Astrocyte (in vitro differentiated cells and primary cell): ENCODE measurements at regions not wholly inside any gene's neighbourhood (a gene's known extent, or its start where the extent isn't known, plus 50 kb on each side); places are given as distances from the start of the nearest gene placed in this dataset.
A peak's percentile ranks its signal among the peaks of the same experiment; 100 is the strongest.
"Not testable (repeated sequence)": the region's sequence is repeated elsewhere in the genome, so short reads cannot be mapped to it uniquely, and the experiment has no call there.

Experiments used
- DNase-seq: peaks from one replicate; pipeline ENCODE4 v3.0.0-alpha.2; 2010; ENCODE audit warnings: low read depth
- FAIRE-seq: peaks from 2 replicates; lab custom pipeline; 2011; peaks lifted over from hg19 to GRCh38; lab: Jason Lieb, UNC
- H2AFZ ChIP-seq: 2 replicates; pipeline ENCODE4 v1.6.0; 2012; ENCODE audit warnings: low read depth, low read length, inconsistent platforms
- H3K27ac ChIP-seq: 2 replicates; pipeline ENCODE4 v1.5.1; 2011; ENCODE audit warnings: low read depth, low read length, inconsistent platforms
- H3K27me3 ChIP-seq: 2 replicates; pipeline ENCODE4 v1.6.0; 2011; ENCODE audit warnings: low read length, inconsistent platforms; ENCODE audit not compliant: insufficient read depth
- H3K36me3 ChIP-seq: 2 replicates; pipeline ENCODE4 v1.5.1; 2011; ENCODE audit warnings: low read length, inconsistent platforms; ENCODE audit not compliant: insufficient read depth
- H3K4me1 ChIP-seq: 2 replicates; pipeline ENCODE4 v1.5.1; 2011; ENCODE audit warnings: low read length, inconsistent platforms; ENCODE audit not compliant: insufficient read depth
- H3K4me2 ChIP-seq: 2 replicates; pipeline ENCODE4 v1.6.0; 2012; ENCODE audit warnings: low read length, inconsistent platforms
- H3K4me3 ChIP-seq: 2 replicates; pipeline ENCODE4 v1.5.1; 2011; ENCODE audit warnings: low read depth, mild to moderate bottlenecking, low read length, inconsistent platforms; ENCODE audit not compliant: insufficient read depth
- H3K79me2 ChIP-seq: 2 replicates; pipeline ENCODE4 v1.6.0; 2012; ENCODE audit warnings: mild to moderate bottlenecking, low read length, inconsistent platforms; ENCODE audit not compliant: insufficient read depth
- H3K9ac ChIP-seq: 2 replicates; pipeline ENCODE4 v1.6.0; 2012; ENCODE audit warnings: mild to moderate bottlenecking, low read length, inconsistent platforms
- H3K9me3 ChIP-seq: 2 replicates; pipeline ENCODE4 v1.5.1; 2012; ENCODE audit warnings: low read depth, mild to moderate bottlenecking, low read length, inconsistent platforms; ENCODE audit not compliant: insufficient read depth
- H4K20me1 ChIP-seq: 2 replicates; pipeline ENCODE4 v1.6.0; 2012; ENCODE audit warnings: low read length, inconsistent platforms; ENCODE audit not compliant: insufficient read depth
- H3K27ac Mint-ChIP-seq: one replicate; pipeline ENCODE4 v1.8.0; 2021; ENCODE audit warnings: mild to moderate bottlenecking, mixed read lengths; ENCODE audit not compliant: unreplicated experiment
- H3K27me3 Mint-ChIP-seq: one replicate; pipeline ENCODE4 v1.8.0; 2021; ENCODE audit warnings: low read depth, mixed read lengths; ENCODE audit not compliant: unreplicated experiment
- H3K36me3 Mint-ChIP-seq: one replicate; pipeline ENCODE4 v1.8.0; 2021; ENCODE audit warnings: low read depth, mixed read lengths; ENCODE audit not compliant: unreplicated experiment
- H3K4me1 Mint-ChIP-seq: one replicate; pipeline ENCODE4 v1.8.0; 2021; ENCODE audit warnings: low read depth, mixed read lengths; ENCODE audit not compliant: unreplicated experiment
- H3K4me3 Mint-ChIP-seq: one replicate; pipeline ENCODE4 v1.8.0; 2021; ENCODE audit warnings: mild to moderate bottlenecking, moderate library complexity, mixed read lengths; ENCODE audit not compliant: unreplicated experiment
- H3K9me3 Mint-ChIP-seq: one replicate; pipeline ENCODE4 v1.8.0; 2021; ENCODE audit warnings: mild to moderate bottlenecking, mixed read lengths; ENCODE audit not compliant: unreplicated experiment
- EZH2 ChIP-seq: IDR thresholded peaks from 2 replicates; pipeline ENCODE4 v1.6.1; 2012; ENCODE audit warnings: mild to moderate bottlenecking, low read length, inconsistent platforms; ENCODE audit not compliant: insufficient read depth
- TF ChIP-seq, protein P1 (sequence below): IDR thresholded peaks from 2 replicates; pipeline ENCODE4 v1.5.1; 2011; ENCODE audit warnings: low read depth, mild to moderate bottlenecking, inconsistent platforms, low read length, moderate library complexity; ENCODE audit not compliant: insufficient read depth

DNA sequence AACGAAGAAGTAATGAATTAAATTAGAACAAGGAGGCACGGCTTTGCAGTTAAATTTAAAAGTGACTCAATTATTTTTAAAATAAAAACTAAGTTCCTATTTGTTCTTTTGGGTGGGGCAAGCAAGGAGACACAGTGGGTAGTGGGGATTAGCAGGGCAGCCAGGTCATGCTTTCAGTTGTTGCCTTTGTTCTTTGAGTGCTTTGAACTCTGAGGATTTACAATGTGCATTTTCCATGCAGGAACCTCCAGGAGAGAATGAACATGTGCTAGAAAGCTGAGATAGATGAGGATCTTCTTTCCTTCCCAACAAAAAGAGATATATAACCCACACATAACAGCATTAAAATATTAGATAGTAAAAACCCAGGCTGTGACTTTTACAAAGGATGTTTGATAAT is 420.4 kb upstream of the CTSO start:
- Mint-ChIP-seq H3K27ac (no peak overlapping the region), H3K27me3 (no peaks in the 10 kb centered on the region), H3K4me3 (no peak overlapping the region), H3K9me3 (peaks cover 2% of the 10 kb centered on the region), H3K36me3 (peaks cover 2% of the 10 kb centered on the region), H3K4me1 (peaks cover 26% of the 10 kb centered on the region)
- H3K27ac ChIP-seq: no peak overlapping the region
- FAIRE-seq: no peak
- no peaks in the 10 kb centered on the region for H3K36me3 ChIP-seq
- H3K27me3 ChIP-seq: no peaks in the 10 kb centered on the region
- TF ChIP-seq, protein P1, sequence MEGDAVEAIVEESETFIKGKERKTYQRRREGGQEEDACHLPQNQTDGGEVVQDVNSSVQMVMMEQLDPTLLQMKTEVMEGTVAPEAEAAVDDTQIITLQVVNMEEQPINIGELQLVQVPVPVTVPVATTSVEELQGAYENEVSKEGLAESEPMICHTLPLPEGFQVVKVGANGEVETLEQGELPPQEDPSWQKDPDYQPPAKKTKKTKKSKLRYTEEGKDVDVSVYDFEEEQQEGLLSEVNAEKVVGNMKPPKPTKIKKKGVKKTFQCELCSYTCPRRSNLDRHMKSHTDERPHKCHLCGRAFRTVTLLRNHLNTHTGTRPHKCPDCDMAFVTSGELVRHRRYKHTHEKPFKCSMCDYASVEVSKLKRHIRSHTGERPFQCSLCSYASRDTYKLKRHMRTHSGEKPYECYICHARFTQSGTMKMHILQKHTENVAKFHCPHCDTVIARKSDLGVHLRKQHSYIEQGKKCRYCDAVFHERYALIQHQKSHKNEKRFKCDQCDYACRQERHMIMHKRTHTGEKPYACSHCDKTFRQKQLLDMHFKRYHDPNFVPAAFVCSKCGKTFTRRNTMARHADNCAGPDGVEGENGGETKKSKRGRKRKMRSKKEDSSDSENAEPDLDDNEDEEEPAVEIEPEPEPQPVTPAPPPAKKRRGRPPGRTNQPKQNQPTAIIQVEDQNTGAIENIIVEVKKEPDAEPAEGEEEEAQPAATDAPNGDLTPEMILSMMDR: no peak
- no peak for TF ChIP-seq EZH2
- H4K20me1 ChIP-seq: no peaks in the 10 kb centered on the region
- H2AFZ ChIP-seq: no peak overlapping the region
- H3K4me3 ChIP-seq: no peak overlapping the region
- no peak for DNase-seq
- peaks cover 10% of the 10 kb centered on the region for H3K4me1 ChIP-seq
- no peaks in the 10 kb centered on the region for H3K79me2 ChIP-seq
- H3K9me3 ChIP-seq: no peaks in the 10 kb centered on the region
- H3K4me2 ChIP-seq: no peak overlapping the region
- H3K9ac ChIP-seq: no peak overlapping the region

DNA sequence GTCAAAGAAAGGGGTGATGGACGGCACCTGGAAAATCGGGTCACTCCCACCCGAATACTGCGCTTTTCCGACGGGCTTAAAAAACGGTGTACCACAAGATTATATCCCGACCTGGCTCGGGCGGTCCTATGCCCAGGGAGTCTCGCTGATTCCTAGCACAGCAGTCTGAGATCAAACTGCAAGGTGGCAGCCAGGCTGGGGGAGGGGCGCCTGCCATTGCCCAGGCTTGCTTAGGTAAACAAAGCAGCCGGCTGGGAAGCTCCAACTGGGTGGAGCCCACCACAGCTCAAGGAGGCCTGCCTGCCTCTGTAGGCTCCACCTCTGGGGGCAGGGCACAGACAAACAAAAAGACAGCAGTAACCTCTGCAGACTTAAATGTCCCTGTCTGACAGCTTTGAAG is 413.8 kb upstream of the CTSO start:
- H3K9me3 ChIP-seq, H3K36me3 Mint-ChIP-seq, H3K27me3 ChIP-seq, H3K27me3 Mint-ChIP-seq, H3K27ac Mint-ChIP-seq, H3K36me3 ChIP-seq, FAIRE-seq, H3K4me3 ChIP-seq, H3K4me2 ChIP-seq, DNase-seq, H3K4me3 Mint-ChIP-seq, H4K20me1 ChIP-seq, H3K9ac ChIP-seq, H3K79me2 ChIP-seq, H3K27ac ChIP-seq, H3K4me1 Mint-ChIP-seq, H2AFZ ChIP-seq, H3K4me1 ChIP-seq, H3K9me3 Mint-ChIP-seq: not testable (repeated sequence)

DNA sequence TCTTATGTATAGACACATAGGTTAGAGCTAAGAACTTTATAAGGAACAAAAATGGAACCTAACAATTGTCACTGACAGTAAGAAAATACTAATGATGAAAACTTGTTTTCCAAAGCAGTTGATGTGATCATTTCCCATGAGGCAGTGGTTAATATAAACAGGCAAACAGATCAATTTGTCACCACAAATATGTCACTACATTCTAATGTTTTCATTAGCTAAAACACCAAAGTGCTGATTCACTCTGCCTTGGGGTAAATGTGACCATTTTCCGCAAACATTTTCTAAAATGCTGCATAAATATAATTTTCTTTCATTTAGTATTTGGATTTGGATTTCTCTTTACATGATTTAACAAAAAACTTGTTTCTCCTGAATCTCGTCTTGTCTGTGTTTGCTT is 408.9 kb upstream of the CTSO start:
- H3K9me3 ChIP-seq: no peaks in the 10 kb centered on the region
- H3K4me2 ChIP-seq: peak overlapping the region; percentile 4
- H3K27me3 ChIP-seq: no peaks in the 10 kb centered on the region
- no peaks in the 10 kb centered on the region for H3K36me3 ChIP-seq
- TF ChIP-seq EZH2: no peak
- TF ChIP-seq, protein P1: no peak
- H3K27ac ChIP-seq: peak overlapping the region; percentile 3
- FAIRE-seq (peak; percentile 32), DNase-seq (peak; percentile 54)
- H3K4me3 ChIP-seq: no peak overlapping the region
- Mint-ChIP-seq H3K36me3 (peaks cover 2% of the 10 kb centered on the region), H3K27me3 (no peaks in the 10 kb centered on the region), H3K4me1 (peaks cover 5% of the 10 kb centered on the region), H3K27ac (no peak overlapping the region), H3K4me3 (no peak overlapping the region), H3K9me3 (peaks cover 6% of the 10 kb centered on the region)
- no peak overlapping the region for H3K9ac ChIP-seq
- H2AFZ ChIP-seq: no peak overlapping the region
- H3K4me1 ChIP-seq: no peaks in the 10 kb centered on the region
- H3K79me2 ChIP-seq: no peaks in the 10 kb centered on the region
- no peaks in the 10 kb centered on the region for H4K20me1 ChIP-seq
